ENCODE measurements at regions not wholly inside any gene's neighbourhood (a gene's known extent, or its start where the extent isn't known, plus 50 kb on each side); places are given as distances from the start of the nearest gene placed in this dataset.

GRCh38 chr13:111064661-111065060, 50.4 kb upstream of the ARHGEF7 start:
- Histone ChIP-seq H3K9me3 (no peaks in the 10 kb centered on the region), H3K4me1 (no peaks in the 10 kb centered on the region), H3K36me3 (no peaks in the 10 kb centered on the region), H3K27me3 (no peaks in the 10 kb centered on the region), H3K4me3 (no peak overlapping the region), H3K27ac (no peak overlapping the region)
- TF ChIP-seq CTCF (IDR thresholded peaks at IDR 0.05): no peak
- peak; percentile 42 for DNase-seq (ENCODE audit: low spot score)

- Histone ChIP-seq H3K27ac (no peak overlapping the region), H3K36me3 (no peaks in the 10 kb centered on the region), H3K27me3 (no peaks in the 10 kb centered on the region), H3K9me3 (no peaks in the 10 kb centered on the region), H3K4me1 (no peaks in the 10 kb centered on the region), H3K4me3 (no peak overlapping the region)
- TF ChIP-seq CTCF (IDR thresholded peaks at IDR 0.05): no peak
- DNase-seq (ENCODE audit: low spot score): no peak
Measured at GRCh38 chr13:111062966-111063365, 52.1 kb upstream of the ARHGEF7 start.

- H3K27me3 ChIP-seq: no peaks in the 10 kb centered on the region
- no peak overlapping the region for H3K4me3 ChIP-seq
- DNase-seq (ENCODE audit: low spot score): no peak
- H3K4me1 ChIP-seq: no peaks in the 10 kb centered on the region
- no peak for TF ChIP-seq CTCF (IDR thresholded peaks at IDR 0.05)
- H3K36me3 ChIP-seq: no peaks in the 10 kb centered on the region
- no peak overlapping the region for H3K27ac ChIP-seq
- H3K9me3 ChIP-seq: no peaks in the 10 kb centered on the region
Measured at GRCh38 chr13:111062305-111062704, 52.8 kb upstream of the ARHGEF7 start.

- no peak for TF ChIP-seq CTCF (IDR thresholded peaks at IDR 0.05)
- Histone ChIP-seq H3K27me3 (no peaks in the 10 kb centered on the region), H3K27ac (no peak overlapping the region), H3K4me3 (no peak overlapping the region), H3K36me3 (no peaks in the 10 kb centered on the region), H3K4me1 (no peaks in the 10 kb centered on the region), H3K9me3 (no peaks in the 10 kb centered on the region)
- no peak for DNase-seq (ENCODE audit: low spot score)
Measured at GRCh38 chr13:111061358-111062045, 53.6 kb upstream of the ARHGEF7 start.

GRCh38 chr13:111060237-111060919, 54.7 kb upstream of the ARHGEF7 start:
- TF ChIP-seq CTCF (IDR thresholded peaks at IDR 0.05): no peak
- Histone ChIP-seq H3K9me3 (no peaks in the 10 kb centered on the region), H3K4me1 (no peaks in the 10 kb centered on the region), H3K27me3 (no peaks in the 10 kb centered on the region), H3K27ac (no peak overlapping the region), H3K4me3 (no peak overlapping the region), H3K36me3 (no peaks in the 10 kb centered on the region)
- DNase-seq (ENCODE audit: low spot score): no peak
